Vagina (tissue), 2 donors: ENCODE measurements at regions not wholly inside any gene's neighbourhood (a gene's known extent, or its start where the extent isn't known, plus 50 kb on each side); places are given as distances from the start of the nearest gene placed in this dataset.

ENCODE experiments used
- POLR2A ChIP-seq, 2 donors: fragments of 450-650 bp; IDR thresholded peaks; one replicate each; pipeline ENCODE4 v1.6.1; 2017; ENCODE audit warnings: antibody characterized with exemption in 2 of 2, mild to moderate bottlenecking in 2 of 2, moderate library complexity in 2 of 2
- TF ChIP-seq, protein P1 (sequence below), 3 experiments: fragments of 450-650 bp in 2 of 3; fragments of 200-600 bp in 1 of 3; sonication (generic) in 1 of 3; IDR thresholded peaks; one replicate each; pipeline ENCODE4 v1.5.1; 2017 to 2019; ENCODE audit warnings: antibody characterized with exemption in 3 of 3, mild to moderate bottlenecking in 2 of 3, moderate library complexity in 2 of 3

DNA sequence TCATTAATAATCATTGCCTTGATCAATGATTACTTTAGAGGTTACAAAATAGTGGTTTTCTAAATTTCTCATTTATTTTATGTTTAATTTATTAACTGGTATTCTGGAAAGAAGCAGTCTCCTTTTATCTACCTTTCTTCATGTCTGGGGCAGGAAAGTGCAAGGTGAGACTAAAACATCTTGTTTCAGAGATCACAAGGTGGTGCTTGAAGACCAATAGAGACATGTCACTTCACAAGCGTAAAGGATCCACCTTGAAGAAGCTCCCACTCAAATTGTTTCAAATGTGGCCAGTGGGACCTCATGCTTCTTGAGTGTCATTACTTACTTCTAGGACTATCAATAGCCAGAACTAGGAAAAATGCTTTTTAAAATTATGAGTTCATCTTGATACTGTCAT, 1568.7 kb downstream of the RPA4 start:
- TF ChIP-seq POLR2A (IDR thresholded peaks at IDR 0.05): no peak
- TF ChIP-seq, protein P1, sequence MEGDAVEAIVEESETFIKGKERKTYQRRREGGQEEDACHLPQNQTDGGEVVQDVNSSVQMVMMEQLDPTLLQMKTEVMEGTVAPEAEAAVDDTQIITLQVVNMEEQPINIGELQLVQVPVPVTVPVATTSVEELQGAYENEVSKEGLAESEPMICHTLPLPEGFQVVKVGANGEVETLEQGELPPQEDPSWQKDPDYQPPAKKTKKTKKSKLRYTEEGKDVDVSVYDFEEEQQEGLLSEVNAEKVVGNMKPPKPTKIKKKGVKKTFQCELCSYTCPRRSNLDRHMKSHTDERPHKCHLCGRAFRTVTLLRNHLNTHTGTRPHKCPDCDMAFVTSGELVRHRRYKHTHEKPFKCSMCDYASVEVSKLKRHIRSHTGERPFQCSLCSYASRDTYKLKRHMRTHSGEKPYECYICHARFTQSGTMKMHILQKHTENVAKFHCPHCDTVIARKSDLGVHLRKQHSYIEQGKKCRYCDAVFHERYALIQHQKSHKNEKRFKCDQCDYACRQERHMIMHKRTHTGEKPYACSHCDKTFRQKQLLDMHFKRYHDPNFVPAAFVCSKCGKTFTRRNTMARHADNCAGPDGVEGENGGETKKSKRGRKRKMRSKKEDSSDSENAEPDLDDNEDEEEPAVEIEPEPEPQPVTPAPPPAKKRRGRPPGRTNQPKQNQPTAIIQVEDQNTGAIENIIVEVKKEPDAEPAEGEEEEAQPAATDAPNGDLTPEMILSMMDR (IDR thresholded peaks at IDR 0.05): no peak
